GM12878 (cell line): ENCODE measurements at regions not wholly inside any gene's neighbourhood (a gene's known extent, or its start where the extent isn't known, plus 50 kb on each side); places are given as distances from the start of the nearest gene placed in this dataset.

ENCODE experiments used
- HDAC2 ChIP-seq: fragments of 200-600 bp; sonication (generic); IDR thresholded peaks from 2 replicates; pipeline ENCODE4 v1.6.1; 2017
- TCF12 ChIP-seq: IDR thresholded peaks from 2 replicates; pipeline ENCODE4 v1.6.1; 2011; ENCODE audit warnings: low read depth, mild to moderate bottlenecking, low read length

GRCh38 chr16:17541324-17541723, 70.6 kb upstream of the XYLT1 start:
- TF ChIP-seq HDAC2 (no peak), TCF12 (no peak)
